ENCODE measurements at regions not wholly inside any gene's neighbourhood (a gene's known extent, or its start where the extent isn't known, plus 50 kb on each side); places are given as distances from the start of the nearest gene placed in this dataset. TPM values are rescaled to one million over a fixed set of nuclear protein-coding genes. Genes with fewer than 3 reads are reported as not detected.

DNA sequence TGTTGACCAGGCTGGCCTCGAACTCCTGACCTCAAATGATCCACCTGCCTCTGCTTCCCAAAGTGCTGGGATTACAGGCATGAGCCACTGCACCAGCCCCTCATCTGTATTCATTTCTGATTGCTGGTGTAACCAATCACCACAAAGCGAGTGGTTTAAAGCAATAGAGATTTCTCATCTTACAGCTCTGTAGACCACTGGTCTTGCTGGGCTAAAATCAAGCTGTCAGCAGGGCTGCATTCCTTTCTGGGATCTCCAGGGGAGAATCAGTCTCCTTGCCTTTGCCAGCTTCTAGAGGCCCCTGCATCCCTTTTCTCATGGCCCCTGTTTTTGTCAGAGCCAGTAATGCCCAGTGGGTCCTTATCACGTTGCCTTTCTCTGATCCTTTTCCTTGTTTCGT, 49.9 kb upstream of the PMEPA1 start:
- Mint-ChIP-seq H3K27ac (no peak overlapping the region), H3K27me3 (ENCODE audit: insufficient read depth) (peaks cover 31% of the 10 kb centered on the region), H3K4me1 (no peaks in the 10 kb centered on the region), H3K4me3 (no peak overlapping the region), H3K36me3 (ENCODE audit: low read depth) (no peaks in the 10 kb centered on the region), H3K9me3 (peaks cover 17% of the 10 kb centered on the region)
- no peak for TF ChIP-seq CTCF (conservative IDR thresholded peaks at IDR 0.05)
- H3K27ac ChIP-seq (ENCODE audit: low read depth, low read length) = no peak overlapping the region
- peak; percentile 54 for DNase-seq
- WGBS, 2 experiments (ENCODE audit: insufficient coverage in 1 of 2, insufficient read length in 1 of 2) = 89 to 91% methylated on average over 4 of the region's 4 CpGs
- no peak overlapping the region for H3K9ac ChIP-seq (ENCODE audit: extremely low read depth, low read length, poor library complexity, severe bottlenecking)
- no peaks in the 10 kb centered on the region for H3K27me3 ChIP-seq (ENCODE audit: control insufficient read depth, insufficient read depth, low read length, poor library complexity, severe bottlenecking)
- no peaks in the 10 kb centered on the region for H3K36me3 ChIP-seq (ENCODE audit: control insufficient read depth, insufficient read depth, low read length)
- H3K4me3 ChIP-seq (ENCODE audit: low read length) = no peak overlapping the region
- H3K4me1 ChIP-seq (ENCODE audit: control insufficient read depth, insufficient read depth, low read length) = no peaks in the 10 kb centered on the region
- H3K9me3 ChIP-seq (ENCODE audit: control insufficient read depth, low read length) = peaks cover 9% of the 10 kb centered on the region

Small RNA genes in the stretch of these regions (microRNA-seq; reads per million reads assigned to microRNA genes)
- gene MIR4532 (ENCODE audit: borderline microRNAs expressed) = not detected

Measured in endodermal cell (in vitro differentiated cells).